ENCODE measurements at regions not wholly inside any gene's neighbourhood (a gene's known extent, or its start where the extent isn't known, plus 50 kb on each side); places are given as distances from the start of the nearest gene placed in this dataset.

- Histone ChIP-seq H3K36me3 (ENCODE audit: insufficient read depth, low read length) (no peaks in the 10 kb centered on the region), H3K4me1 (ENCODE audit: insufficient read depth, low read length) (no peaks in the 10 kb centered on the region), H3K9me3 (ENCODE audit: control insufficient read depth in 1 of 2, insufficient read depth in 1 of 2, low read length in 2 of 2) (no peaks in the 10 kb centered on the region), H3K4me3 (ENCODE audit: low read length) (no peak overlapping the region), H3K27ac (ENCODE audit: low read depth in 1 of 2, low read length in 2 of 2) (no peak overlapping the region), H3K27me3 (ENCODE audit: control insufficient read depth in 1 of 2, insufficient read depth in 2 of 2, low read length in 2 of 2) (no peaks in the 10 kb centered on the region)
- no peak for TF ChIP-seq CTCF (IDR thresholded peaks at IDR 0.05)
- ATAC-seq (ENCODE audit: poor library complexity) (no peak), DNase-seq (no peak)
- no peak overlapping the region for H3K4me3 Mint-ChIP-seq
- no peak overlapping the region for H3K27ac Mint-ChIP-seq
- POLR2A ChIA-PET: no interaction called here
- no peaks in the 10 kb centered on the region for H3K4me1 Mint-ChIP-seq (ENCODE audit: low read depth)
- H3K9me3 Mint-ChIP-seq: peaks cover 2% of the 10 kb centered on the region
- no peaks in the 10 kb centered on the region for H3K27me3 Mint-ChIP-seq
- H3K36me3 Mint-ChIP-seq (ENCODE audit: low read depth): no peaks in the 10 kb centered on the region
- intact Hi-C loops (cut with DNase I, micrococcal nuclease): no loop called here
- CTCF ChIA-PET: interaction anchor here (0.8 kb wide), 1 partner anchor 17 kb away, joined by 3 read pairs; no protein-coding TSS in a partner anchor
These were observed 182.1 kb downstream of the POSTN start for GRCh38 chr13:37416291-37417059.

- intact Hi-C loops (cut with DNase I, micrococcal nuclease): no loop called here
- no peaks in the 10 kb centered on the region for H3K27me3 ChIP-seq (ENCODE audit: control insufficient read depth in 1 of 2, insufficient read depth in 2 of 2, low read length in 2 of 2)
- ATAC-seq (ENCODE audit: poor library complexity) (no peak), DNase-seq (no peak)
- Mint-ChIP-seq H3K4me3 (no peak overlapping the region), H3K4me1 (ENCODE audit: low read depth) (no peaks in the 10 kb centered on the region), H3K27ac (no peak overlapping the region), H3K36me3 (ENCODE audit: low read depth) (no peaks in the 10 kb centered on the region), H3K9me3 (peaks cover 2% of the 10 kb centered on the region), H3K27me3 (no peaks in the 10 kb centered on the region)
- no peaks in the 10 kb centered on the region for H3K4me1 ChIP-seq (ENCODE audit: insufficient read depth, low read length)
- H3K36me3 ChIP-seq (ENCODE audit: insufficient read depth, low read length): no peaks in the 10 kb centered on the region
- ChIA-PET POLR2A (no interaction called here), CTCF (no interaction called here)
- H3K9me3 ChIP-seq (ENCODE audit: control insufficient read depth in 1 of 2, insufficient read depth in 1 of 2, low read length in 2 of 2): peaks cover 0 to 4% of the 10 kb centered on the region in 2 experiments
- H3K27ac ChIP-seq (ENCODE audit: low read depth in 1 of 2, low read length in 2 of 2): no peak overlapping the region
- no peak for TF ChIP-seq CTCF (IDR thresholded peaks at IDR 0.05)
- no peak overlapping the region for H3K4me3 ChIP-seq (ENCODE audit: low read length)
These were observed 185.4 kb downstream of the POSTN start for GRCh38 chr13:37413161-37413560.

- H3K27me3 Mint-ChIP-seq: no peaks in the 10 kb centered on the region
- no peak for ATAC-seq (ENCODE audit: poor library complexity)
- ChIA-PET CTCF (no interaction called here), POLR2A (no interaction called here)
- H3K27me3 ChIP-seq (ENCODE audit: control insufficient read depth in 1 of 2, insufficient read depth in 2 of 2, low read length in 2 of 2): no peaks in the 10 kb centered on the region
- H3K4me1 Mint-ChIP-seq (ENCODE audit: low read depth): no peaks in the 10 kb centered on the region
- H3K36me3 Mint-ChIP-seq (ENCODE audit: low read depth): no peaks in the 10 kb centered on the region
- intact Hi-C loops (cut with DNase I, micrococcal nuclease): no loop called here
- H3K27ac ChIP-seq (ENCODE audit: low read depth in 1 of 2, low read length in 2 of 2): no peak overlapping the region
- H3K9me3 ChIP-seq (ENCODE audit: control insufficient read depth in 1 of 2, insufficient read depth in 1 of 2, low read length in 2 of 2): peaks cover 0 to 4% of the 10 kb centered on the region in 2 experiments
- H3K9me3 Mint-ChIP-seq: peaks cover 2% of the 10 kb centered on the region
- H3K4me3 ChIP-seq (ENCODE audit: low read length): no peak overlapping the region
- TF ChIP-seq CTCF (IDR thresholded peaks at IDR 0.05): no peak
- no peaks in the 10 kb centered on the region for H3K4me1 ChIP-seq (ENCODE audit: insufficient read depth, low read length)
- no peak overlapping the region for H3K27ac Mint-ChIP-seq
- DNase-seq: no peak
- no peak overlapping the region for H3K4me3 Mint-ChIP-seq
- H3K36me3 ChIP-seq (ENCODE audit: insufficient read depth, low read length): no peaks in the 10 kb centered on the region
These were observed 186.2 kb downstream of the POSTN start for GRCh38 chr13:37412241-37412921.
